ENCODE measurements at regions not wholly inside any gene's neighbourhood (a gene's known extent, or its start where the extent isn't known, plus 50 kb on each side); places are given as distances from the start of the nearest gene placed in this dataset.

- Histone ChIP-seq H3K27ac (ENCODE audit: low read depth in 1 of 2, low read length in 1 of 2) (no peak overlapping the region), H3K4me3 (no peak overlapping the region), H3K9me3 (ENCODE audit: control insufficient read depth in 4 of 4, insufficient read depth in 3 of 4, low read length in 3 of 4) (peaks cover 0 to 2% (median 0%) of the 10 kb centered on the region in 4 donors), H3K4me1 (ENCODE audit: control insufficient read depth in 5 of 5, insufficient read depth in 5 of 5, low read length in 5 of 5) (peaks cover 0 to 19% (median 0%) of the 10 kb centered on the region in 5 donors), H3K9ac (ENCODE audit: insufficient read depth in 1 of 2, low read length in 2 of 2) (no peak overlapping the region), H3K36me3 (ENCODE audit: control insufficient read depth in 4 of 4, insufficient read depth in 4 of 4, low read length in 4 of 4) (no peaks in the 10 kb centered on the region), H3K27me3 (ENCODE audit: control insufficient read depth in 3 of 3, insufficient read depth in 3 of 3, low read length in 2 of 3) (peaks cover 0 to 2% (median 0%) of the 10 kb centered on the region in 3 donors)
- DNase-seq = peak; percentile 80 to 87 (median 87)
- 10 to 23% methylated on average over 24 to 50 of the region's 50 CpGs for WGBS, 2 donors
- TF ChIP-seq CTCF (IDR thresholded peaks at IDR 0.05; ENCODE audit: control extremely low read depth, extremely low read depth) = peak; percentile 90
- ATAC-seq (ENCODE audit: insufficient read depth, low FRiP score) = peak; percentile 91
These were observed 419.4 kb downstream of the SOX9 start for GRCh38 chr17:72539981-72540897.

GRCh38 chr17:72542317-72542716 is 421.5 kb downstream of the SOX9 start:
- DNase-seq = no peak
- Histone ChIP-seq H3K4me1 (ENCODE audit: control insufficient read depth in 5 of 5, insufficient read depth in 5 of 5, low read length in 5 of 5) (peaks cover 0 to 19% (median 0%) of the 10 kb centered on the region in 5 donors), H3K27me3 (ENCODE audit: control insufficient read depth in 3 of 3, insufficient read depth in 3 of 3, low read length in 2 of 3) (peaks cover 0 to 2% (median 0%) of the 10 kb centered on the region in 3 donors), H3K4me3 (no peak overlapping the region), H3K9ac (ENCODE audit: insufficient read depth in 1 of 2, low read length in 2 of 2) (no peak overlapping the region), H3K27ac (ENCODE audit: low read depth in 1 of 2, low read length in 1 of 2) (no peak overlapping the region), H3K9me3 (ENCODE audit: control insufficient read depth in 4 of 4, insufficient read depth in 3 of 4, low read length in 3 of 4) (peaks cover 0 to 2% (median 0%) of the 10 kb centered on the region in 4 donors), H3K36me3 (ENCODE audit: control insufficient read depth in 4 of 4, insufficient read depth in 4 of 4, low read length in 4 of 4) (no peaks in the 10 kb centered on the region)
- no peak for TF ChIP-seq CTCF (IDR thresholded peaks at IDR 0.05; ENCODE audit: control extremely low read depth, extremely low read depth)
- no peak for ATAC-seq (ENCODE audit: insufficient read depth, low FRiP score)
- 88 to 89% methylated on average over 5 of the region's 5 CpGs for WGBS, 2 donors

- no peak overlapping the region for H3K9ac ChIP-seq (ENCODE audit: insufficient read depth in 1 of 2, low read length in 2 of 2)
- no peaks in the 10 kb centered on the region for H3K36me3 ChIP-seq (ENCODE audit: control insufficient read depth in 4 of 4, insufficient read depth in 4 of 4, low read length in 4 of 4)
- no peaks in the 10 kb centered on the region for H3K4me1 ChIP-seq (ENCODE audit: control insufficient read depth in 5 of 5, insufficient read depth in 5 of 5, low read length in 5 of 5)
- ATAC-seq (ENCODE audit: insufficient read depth, low FRiP score) (no peak), DNase-seq (no peak)
- no peak overlapping the region for H3K4me3 ChIP-seq
- H3K27ac ChIP-seq (ENCODE audit: low read depth in 1 of 2, low read length in 1 of 2) = no peak overlapping the region
- H3K9me3 ChIP-seq (ENCODE audit: control insufficient read depth in 4 of 4, insufficient read depth in 3 of 4, low read length in 3 of 4) = peaks cover 0 to 2% (median 0%) of the 10 kb centered on the region in 4 donors
- 90 to 91% methylated on average over 5 of the region's 5 CpGs for WGBS, 2 donors
- TF ChIP-seq CTCF (IDR thresholded peaks at IDR 0.05; ENCODE audit: control extremely low read depth, extremely low read depth) = no peak
- H3K27me3 ChIP-seq (ENCODE audit: control insufficient read depth in 3 of 3, insufficient read depth in 3 of 3, low read length in 2 of 3) = peaks cover 0 to 2% (median 0%) of the 10 kb centered on the region in 3 donors
These were observed 424.9 kb downstream of the SOX9 start for GRCh38 chr17:72545766-72546165.
